Left lung (tissue), 4 donors: ENCODE measurements at regions not wholly inside any gene's neighbourhood (a gene's known extent, or its start where the extent isn't known, plus 50 kb on each side); places are given as distances from the start of the nearest gene placed in this dataset.
"Not testable (repeated sequence)": the region's sequence is repeated elsewhere in the genome, so short reads cannot be mapped to it uniquely, and the experiment has no call there.

ENCODE experiments used
- ATAC-seq: fragments of 200-7000 bp; cut with Tn5 transposase; one replicate; pipeline ENCODE4 v1.9.1; 2020; ENCODE audit warnings: moderate library complexity
- DNase-seq, 4 donors: peaks; one replicate each; pipeline ENCODE4 v3.0.0-alpha.2; 2013 to 2020
- H3K27ac ChIP-seq, 2 donors: fragments of 200-600 bp; sonication (generic) in 1 of 2; one replicate each; pipeline versions ENCODE4 v1.5.0 to v1.8.0; 2020 to 2021
- H3K27me3 ChIP-seq, 2 donors: fragments of 200-600 bp; sonication (generic) in 1 of 2; one replicate each; pipeline versions ENCODE4 v1.5.0 to v1.8.0; 2020 to 2021
- H3K36me3 ChIP-seq, 2 donors: fragments of 200-600 bp; sonication (generic) in 1 of 2; one replicate each; pipeline versions ENCODE4 v1.5.0 to v1.8.0; 2020 to 2021
- H3K4me1 ChIP-seq, 2 donors: fragments of 200-600 bp; one replicate each; pipeline ENCODE4 v1.8.0; 2021
- H3K4me3 ChIP-seq, 2 donors: fragments of 200-600 bp; sonication (generic) in 1 of 2; one replicate each; pipeline versions ENCODE4 v1.5.0 to v1.8.0; 2020 to 2021; ENCODE audit warnings: mild to moderate bottlenecking in 1 of 2
- H3K9me3 ChIP-seq, 2 donors: fragments of 200-600 bp; sonication (generic) in 1 of 2; one replicate each; pipeline versions ENCODE4 v1.5.0 to v1.8.0; 2020 to 2021
- CTCF ChIP-seq, 2 donors: fragments of 200-600 bp; sonication (generic) in 1 of 2; IDR thresholded peaks; one replicate each; pipeline versions ENCODE4 v1.5.0 to v1.8.0; 2021; ENCODE audit warnings: antibody characterized with exemption in 2 of 2
- intact Hi-C, 2 donors: fragments of 100-400 bp; cut with DNase I; formaldehyde crosslinking; loops; one replicate each; pipeline versions ENCODE4 v1.11.2 to v1.14.2; 2022
- donor health status: DM: no; HTN: yes; CAD: no.
- donor health status: DM: no; HTN: no; CAD: no.

DNA sequence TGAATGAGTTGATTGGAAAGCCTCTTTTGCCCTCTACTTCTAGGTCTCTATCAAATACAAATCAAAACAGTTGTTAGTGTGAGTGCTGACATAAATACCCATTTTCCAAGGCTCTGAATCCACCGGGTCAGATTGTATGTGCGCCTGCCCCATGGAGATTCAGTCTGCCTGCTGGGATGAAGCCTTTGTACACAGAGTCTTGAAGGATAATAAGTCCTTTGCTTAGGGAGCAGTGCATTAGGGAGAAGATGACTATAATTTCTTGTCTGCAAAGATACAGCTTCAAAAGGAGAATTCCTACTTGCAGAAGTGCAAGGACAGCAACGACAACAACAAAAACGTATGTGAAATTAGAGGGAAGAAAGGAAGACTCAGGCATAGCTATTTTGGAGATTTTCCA is 90.3 kb upstream of the VRK1 start:
- no peak overlapping the region for H3K27ac ChIP-seq
- intact Hi-C loops, result no loop called here
- peaks cover 0 to 37% of the 10 kb centered on the region in 2 donors for H3K27me3 ChIP-seq
- ATAC-seq (no peak), DNase-seq (no peak)
- H3K9me3 ChIP-seq, result no peaks in the 10 kb centered on the region
- H3K36me3 ChIP-seq, result no peaks in the 10 kb centered on the region
- no peak overlapping the region for H3K4me3 ChIP-seq
- no peaks in the 10 kb centered on the region for H3K4me1 ChIP-seq
- no peak for TF ChIP-seq CTCF (IDR thresholded peaks at IDR 0.05)

DNA sequence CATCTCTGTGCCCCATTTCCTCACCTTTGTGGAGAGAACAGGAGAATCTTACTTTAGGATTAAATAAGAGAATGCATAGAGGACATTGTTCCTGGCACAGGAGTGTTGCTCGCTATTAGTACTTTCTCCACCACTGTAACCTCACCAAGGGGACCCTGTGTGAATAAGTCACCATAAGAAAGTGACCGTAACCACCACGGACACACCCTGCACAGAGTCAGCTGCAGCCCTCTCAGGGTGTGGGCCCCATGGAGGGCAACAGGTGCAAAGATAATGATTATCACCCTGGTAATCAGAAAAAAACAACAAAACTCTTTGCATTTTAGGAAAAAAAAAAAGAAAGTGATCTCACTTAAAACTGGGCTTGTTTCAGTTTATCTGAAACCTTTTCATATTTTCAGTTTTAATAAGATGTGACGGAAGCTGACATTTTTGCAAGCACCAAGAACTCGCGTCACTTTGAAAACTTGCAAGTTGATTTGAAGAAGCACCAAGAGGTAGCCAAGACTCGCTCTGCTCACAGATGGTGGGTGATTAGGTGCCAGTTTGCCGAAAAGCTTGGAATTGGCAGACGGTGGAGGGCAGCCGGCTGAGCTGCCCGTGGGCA is 87.0 kb upstream of the VRK1 start:
- H3K9me3 ChIP-seq, result no peaks in the 10 kb centered on the region
- peaks cover 0 to 55% of the 10 kb centered on the region in 2 donors for H3K27me3 ChIP-seq
- DNase-seq (no peak), ATAC-seq (no peak)
- H3K4me3 ChIP-seq, result no peak overlapping the region
- H3K36me3 ChIP-seq, result no peaks in the 10 kb centered on the region
- no peaks in the 10 kb centered on the region for H3K4me1 ChIP-seq
- no peak for TF ChIP-seq CTCF (IDR thresholded peaks at IDR 0.05)
- intact Hi-C loops, result no loop called here
- no peak overlapping the region for H3K27ac ChIP-seq

DNA sequence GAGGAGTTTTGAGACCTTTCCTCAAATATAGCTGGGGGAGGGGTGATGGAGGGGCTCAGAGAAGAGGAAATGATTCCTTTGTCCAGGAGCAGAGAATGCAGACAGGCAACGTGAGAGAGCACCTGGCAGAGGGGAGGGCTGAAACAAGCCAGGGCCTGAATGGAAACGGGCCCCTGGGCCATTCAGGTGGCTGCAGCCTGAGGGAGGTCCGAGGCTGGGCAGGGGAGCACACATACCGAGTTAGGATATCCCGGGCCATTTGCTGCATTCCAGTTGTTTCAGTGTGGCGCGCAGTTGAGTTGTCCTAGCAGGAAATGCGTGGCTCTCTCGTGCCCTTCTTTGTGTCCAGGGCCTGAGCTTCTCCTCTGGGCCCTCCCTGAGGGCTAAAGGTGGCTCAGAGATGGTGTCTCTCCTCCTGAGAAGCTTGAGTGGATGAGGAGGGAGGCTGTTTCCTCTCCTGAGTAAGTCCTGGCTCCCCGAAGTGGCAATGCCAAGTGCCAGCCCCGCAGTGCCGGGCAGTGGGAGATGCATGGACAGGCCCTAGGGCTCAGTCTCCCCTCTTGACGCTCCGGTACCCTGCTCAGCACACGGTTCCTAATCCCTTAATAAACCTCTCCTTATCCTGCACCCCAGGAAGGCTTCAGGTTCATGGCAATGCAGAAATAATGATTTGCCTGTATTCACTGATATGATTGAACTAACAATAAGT is 85.5 kb upstream of the VRK1 start:
- no peaks in the 10 kb centered on the region for H3K9me3 ChIP-seq
- H3K4me1 ChIP-seq, result no peaks in the 10 kb centered on the region
- intact Hi-C loops, result no loop called here
- TF ChIP-seq CTCF (IDR thresholded peaks at IDR 0.05), result no peak
- no peak overlapping the region for H3K4me3 ChIP-seq
- no peak overlapping the region for H3K27ac ChIP-seq
- ATAC-seq, result no peak
- H3K27me3 ChIP-seq, result peaks cover 0 to 54% of the 10 kb centered on the region in 2 donors
- DNase-seq, result no peak
- no peaks in the 10 kb centered on the region for H3K36me3 ChIP-seq

GRCh38 chr14:96713426-96713825 is 83.8 kb upstream of the VRK1 start:
- Histone ChIP-seq H3K9me3 (no peaks in the 10 kb centered on the region), H3K27me3 (peaks cover 0 to 50% of the 10 kb centered on the region in 2 donors), H3K36me3 (no peaks in the 10 kb centered on the region), H3K27ac (no peak overlapping the region), H3K4me1 (no peaks in the 10 kb centered on the region), H3K4me3 (no peak overlapping the region)
- ATAC-seq (no peak), DNase-seq (no peak)
- no peak for TF ChIP-seq CTCF (IDR thresholded peaks at IDR 0.05)
- intact Hi-C loops, result no loop called here

DNA sequence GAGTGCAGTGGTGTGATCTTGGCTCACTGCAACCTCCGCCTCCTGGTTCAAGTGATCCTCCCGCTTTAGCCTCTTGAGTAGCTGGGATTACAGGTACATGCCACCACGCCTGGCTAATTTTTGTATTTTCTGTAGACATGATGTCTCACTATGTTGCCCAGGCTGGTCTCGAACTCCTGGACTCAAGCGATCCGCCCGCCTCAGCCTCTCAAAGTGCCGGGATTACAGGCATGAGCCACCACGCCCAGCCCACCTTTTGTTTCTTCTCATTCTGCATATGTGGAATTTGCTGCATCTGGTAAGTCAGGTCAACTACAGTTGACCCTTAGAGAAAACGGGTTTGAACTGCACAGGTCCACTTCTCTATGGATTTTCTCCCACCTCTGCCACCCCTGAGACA is 82.6 kb upstream of the VRK1 start:
- H3K9me3 ChIP-seq, ATAC-seq, DNase-seq, H3K27ac ChIP-seq, H3K36me3 ChIP-seq, H3K4me1 ChIP-seq, intact Hi-C loops, H3K4me3 ChIP-seq: not testable (repeated sequence)
- peaks cover 0 to 50% of the 10 kb centered on the region in 2 donors for H3K27me3 ChIP-seq
